Natural killer cell treated with Interleukin-12 subunit alpha and Interleukin-12 subunit beta and Interleukin-15 and Interleukin-18, amount 100 ng/mL, for 72 hours (primary cell): ENCODE measurements at regions not wholly inside any gene's neighbourhood (a gene's known extent, or its start where the extent isn't known, plus 50 kb on each side); places are given as distances from the start of the nearest gene placed in this dataset.
"Not testable (repeated sequence)": the region's sequence is repeated elsewhere in the genome, so short reads cannot be mapped to it uniquely, and the experiment has no call there.

Experiments
- ATAC-seq, 2 donors: fragments of 150-1000 bp; cut with Tn5 transposase in 1 of 2; sonication (Bioruptor Pico), chemical (Tn5 transposase) in 1 of 2; 2 replicates each; pipeline ENCODE4 v1.10.0; 2021
- DNase-seq: peaks from one replicate; pipeline ENCODE4 v3.0.0; 2022; ENCODE audit warnings: low spot score
- H3K27ac Mint-ChIP-seq, 2 donors: 1 replicate in 1 of 2; 2 replicates in 1 of 2; pipeline ENCODE4 v1.8.0; 2022; ENCODE audit warnings: mixed read lengths in 2 of 2, mild to moderate bottlenecking in 1 of 2, moderate library complexity in 1 of 2
- H3K27me3 Mint-ChIP-seq, 2 donors: 1 replicate in 1 of 2; 2 replicates in 1 of 2; pipeline ENCODE4 v1.8.0; 2022; ENCODE audit warnings: mixed read lengths in 2 of 2
- H3K36me3 Mint-ChIP-seq: one replicate; pipeline ENCODE4 v1.8.0; 2022; ENCODE audit warnings: mixed read lengths
- H3K4me1 Mint-ChIP-seq, 2 donors: 1 replicate in 1 of 2; 2 replicates in 1 of 2; pipeline ENCODE4 v1.8.0; 2022; ENCODE audit warnings: low read depth in 2 of 2, mixed read lengths in 2 of 2, mild to moderate bottlenecking in 1 of 2
- H3K4me3 Mint-ChIP-seq: one replicate; pipeline ENCODE4 v1.8.0; 2022; ENCODE audit warnings: mixed read lengths
- H3K9me3 Mint-ChIP-seq: 2 replicates; pipeline ENCODE4 v1.8.0; 2022; ENCODE audit warnings: mixed read lengths

- Mint-ChIP-seq H3K27ac (no peak overlapping the region), H3K4me3 (no peak overlapping the region), H3K36me3 (peaks cover 8% of the 10 kb centered on the region), H3K4me1 (no peaks in the 10 kb centered on the region), H3K9me3 (peaks cover 6% of the 10 kb centered on the region), H3K27me3 (peaks cover 0 to 15% of the 10 kb centered on the region in 2 donors)
- no peak for ATAC-seq
- DNase-seq: no peak
These were observed 289.6 kb upstream of the PROX1 start for GRCh38 chr1:213698092-213698702.

- ATAC-seq (no peak), DNase-seq (no peak)
- Mint-ChIP-seq H3K4me3 (no peak overlapping the region), H3K27ac (no peak overlapping the region), H3K36me3 (peaks cover 8% of the 10 kb centered on the region), H3K4me1 (no peaks in the 10 kb centered on the region), H3K27me3 (peaks cover 0 to 16% of the 10 kb centered on the region in 2 donors), H3K9me3 (peaks cover 6% of the 10 kb centered on the region)
These were observed 285.1 kb upstream of the PROX1 start for GRCh38 chr1:213702703-213703102.

DNA sequence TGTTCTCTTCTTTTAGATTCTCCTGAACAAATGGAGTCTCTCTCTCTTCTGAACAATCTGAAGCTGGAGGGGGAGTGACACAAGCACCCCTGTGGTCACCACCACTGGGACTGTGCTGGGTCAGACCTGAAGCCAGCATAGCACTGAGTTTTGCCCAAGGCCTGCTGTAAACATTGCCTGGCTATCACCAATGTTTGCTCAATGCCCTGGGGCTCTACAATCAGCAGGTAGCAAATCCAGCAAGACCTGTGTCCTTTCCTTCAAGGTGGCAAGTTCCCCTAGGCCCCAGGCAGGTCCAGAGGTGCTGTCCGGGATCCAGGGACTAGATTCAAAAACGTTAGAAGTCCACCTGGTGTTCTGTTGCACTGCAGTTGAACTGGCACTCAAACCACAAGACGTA lies 282.8 kb upstream of the PROX1 start:
- no peak for ATAC-seq
- Mint-ChIP-seq H3K36me3 (peaks cover 11% of the 10 kb centered on the region), H3K27me3 (peaks cover 0 to 16% of the 10 kb centered on the region in 2 donors), H3K27ac (no peak overlapping the region), H3K9me3 (peaks cover 14% of the 10 kb centered on the region), H3K4me3 (no peak overlapping the region), H3K4me1 (no peaks in the 10 kb centered on the region)
- DNase-seq: no peak

DNA sequence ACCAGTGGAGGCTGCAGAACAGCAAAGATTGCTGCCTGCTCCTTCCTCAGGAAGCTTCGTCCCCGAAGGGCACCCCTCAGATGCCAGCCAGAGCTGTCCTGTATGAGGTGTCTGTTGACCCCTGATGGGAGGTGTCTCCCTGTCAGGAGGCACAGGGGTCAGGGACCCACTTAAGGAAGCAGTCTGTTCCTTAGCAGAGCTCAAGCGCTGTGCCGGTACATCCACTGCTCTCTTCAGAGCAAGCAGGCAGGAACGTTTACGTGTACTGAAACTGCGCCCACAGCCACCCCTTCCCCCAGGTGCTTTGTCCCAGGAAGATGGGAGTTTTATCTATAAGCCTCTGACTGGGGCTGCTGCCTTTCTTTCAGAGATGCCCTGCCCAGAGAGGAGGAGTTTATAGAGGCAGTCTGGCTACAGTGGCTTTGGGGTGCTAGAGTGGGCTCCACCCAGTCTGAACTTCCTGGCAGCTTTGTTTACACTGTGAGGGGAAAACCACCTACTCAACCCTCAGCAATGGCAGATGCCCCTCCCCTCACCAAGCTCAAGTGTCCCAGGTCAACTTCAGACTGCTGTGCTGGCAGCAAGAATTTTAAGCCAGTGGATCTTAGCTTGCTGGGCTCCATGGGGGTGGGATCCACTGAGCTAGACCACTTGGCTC lies 275.8 kb upstream of the PROX1 start:
- peaks cover 16% of the 10 kb centered on the region for H3K9me3 Mint-ChIP-seq
- not testable (repeated sequence) for ATAC-seq, DNase-seq, H3K27ac Mint-ChIP-seq, H3K36me3 Mint-ChIP-seq, H3K4me3 Mint-ChIP-seq, H3K4me1 Mint-ChIP-seq
- peaks cover 0 to 16% of the 10 kb centered on the region in 2 donors for H3K27me3 Mint-ChIP-seq

GRCh38 chr1:213714645-213715044 lies 273.1 kb upstream of the PROX1 start:
- H3K27me3 Mint-ChIP-seq: peaks cover 0 to 16% of the 10 kb centered on the region in 2 donors
- peaks cover 9% of the 10 kb centered on the region for H3K9me3 Mint-ChIP-seq
- no peaks in the 10 kb centered on the region for H3K4me1 Mint-ChIP-seq
- H3K27ac Mint-ChIP-seq: no peak overlapping the region
- no peak for DNase-seq
- H3K36me3 Mint-ChIP-seq: peaks cover 7% of the 10 kb centered on the region
- ATAC-seq: no peak
- H3K4me3 Mint-ChIP-seq: no peak overlapping the region

DNA sequence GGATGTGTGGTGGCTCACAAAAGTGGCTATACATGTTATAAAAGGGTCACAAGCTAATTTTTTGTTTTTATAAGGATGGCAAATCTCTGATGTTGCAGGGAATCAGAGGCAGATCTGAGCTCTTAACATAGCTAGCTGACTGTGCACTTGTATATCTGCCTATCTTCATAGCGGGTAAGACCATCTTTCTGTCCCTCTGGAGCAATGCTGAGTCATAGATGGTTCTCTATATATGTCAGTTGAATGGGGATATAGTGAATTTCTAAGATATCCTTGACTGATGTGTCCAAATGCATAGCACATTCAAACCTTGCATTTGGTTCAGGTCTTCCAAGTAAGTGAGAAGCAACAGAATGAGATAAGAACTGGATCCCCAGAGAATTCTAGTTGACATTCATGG lies 272.6 kb upstream of the PROX1 start:
- DNase-seq (no peak), ATAC-seq (no peak)
- Mint-ChIP-seq H3K9me3 (peaks cover 10% of the 10 kb centered on the region), H3K4me1 (no peaks in the 10 kb centered on the region), H3K36me3 (peaks cover 6% of the 10 kb centered on the region), H3K4me3 (no peak overlapping the region), H3K27ac (no peak overlapping the region), H3K27me3 (peaks cover 0 to 16% of the 10 kb centered on the region in 2 donors)

DNA sequence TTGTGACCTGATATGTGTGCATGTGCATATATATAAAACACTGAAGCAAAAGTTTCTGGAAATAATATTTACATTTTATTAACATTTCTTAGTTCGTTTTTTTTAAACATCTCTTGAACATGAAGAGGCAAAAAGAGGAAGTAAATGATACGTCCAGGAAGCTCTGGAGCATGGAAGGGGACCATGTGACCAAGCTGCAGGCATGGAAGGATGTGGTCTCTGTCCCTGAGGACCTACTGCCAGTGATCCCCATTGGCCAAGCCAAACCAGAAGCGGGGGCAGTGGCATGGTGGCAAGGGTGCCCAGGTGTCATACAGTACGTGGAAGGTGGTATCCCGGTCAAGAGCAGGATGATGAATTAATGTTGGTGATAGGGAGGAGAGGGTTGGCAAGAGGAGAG lies 268.3 kb upstream of the PROX1 start:
- Mint-ChIP-seq H3K27me3 (peaks cover 0 to 7% of the 10 kb centered on the region in 2 donors), H3K27ac (no peak overlapping the region), H3K9me3 (peaks cover 8% of the 10 kb centered on the region), H3K4me1 (no peaks in the 10 kb centered on the region), H3K4me3 (no peak overlapping the region), H3K36me3 (no peaks in the 10 kb centered on the region)
- DNase-seq (no peak), ATAC-seq (no peak)

DNA sequence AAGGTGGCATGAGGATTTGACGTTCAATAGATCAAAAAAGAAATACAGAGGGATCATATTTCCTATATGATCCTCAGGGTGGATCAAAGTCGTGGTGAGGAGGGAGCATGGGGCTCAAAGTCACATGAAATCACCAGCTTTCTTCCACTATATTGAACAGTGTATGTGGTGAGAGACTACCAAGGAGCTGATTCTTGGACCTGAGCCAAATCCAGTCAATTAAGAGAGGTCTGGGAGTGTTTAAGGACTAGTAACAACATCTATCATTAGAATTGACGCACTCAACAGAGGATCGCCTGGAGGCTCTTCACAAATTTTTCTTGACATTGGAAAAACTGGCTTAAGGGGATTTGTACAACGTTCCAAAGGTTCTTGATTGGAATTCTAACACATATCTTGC lies 267.7 kb upstream of the PROX1 start:
- Mint-ChIP-seq H3K4me1 (no peaks in the 10 kb centered on the region), H3K9me3 (peaks cover 8% of the 10 kb centered on the region), H3K36me3 (no peaks in the 10 kb centered on the region), H3K27me3 (peaks cover 0 to 2% of the 10 kb centered on the region in 2 donors), H3K27ac (no peak overlapping the region), H3K4me3 (no peak overlapping the region)
- DNase-seq (no peak), ATAC-seq (no peak)

- ATAC-seq (no peak), DNase-seq (no peak)
- peaks cover 0 to 8% of the 10 kb centered on the region in 2 donors for H3K27me3 Mint-ChIP-seq
- no peaks in the 10 kb centered on the region for H3K36me3 Mint-ChIP-seq
- H3K4me1 Mint-ChIP-seq: no peaks in the 10 kb centered on the region
- no peak overlapping the region for H3K4me3 Mint-ChIP-seq
- no peak overlapping the region for H3K27ac Mint-ChIP-seq
- peaks cover 11% of the 10 kb centered on the region for H3K9me3 Mint-ChIP-seq
These were observed 264.6 kb upstream of the PROX1 start for GRCh38 chr1:213723187-213723586.

- no peak for DNase-seq
- ATAC-seq: no peak
- Mint-ChIP-seq H3K4me3 (no peak overlapping the region), H3K36me3 (no peaks in the 10 kb centered on the region), H3K4me1 (no peaks in the 10 kb centered on the region), H3K9me3 (peaks cover 10% of the 10 kb centered on the region), H3K27ac (no peak overlapping the region), H3K27me3 (peaks cover 0 to 8% of the 10 kb centered on the region in 2 donors)
These were observed 262.9 kb upstream of the PROX1 start for GRCh38 chr1:213724640-213725536.

- Mint-ChIP-seq H3K9me3 (peaks cover 7% of the 10 kb centered on the region), H3K4me3 (no peak overlapping the region), H3K27ac (no peak overlapping the region), H3K4me1 (no peaks in the 10 kb centered on the region), H3K36me3 (no peaks in the 10 kb centered on the region), H3K27me3 (peaks cover 0 to 8% of the 10 kb centered on the region in 2 donors)
- DNase-seq (no peak), ATAC-seq (no peak)
These were observed 259.8 kb upstream of the PROX1 start for GRCh38 chr1:213727853-213728592.

- no peak for DNase-seq
- no peak overlapping the region for H3K27ac Mint-ChIP-seq
- H3K27me3 Mint-ChIP-seq: peaks cover 0 to 8% of the 10 kb centered on the region in 2 donors
- H3K4me3 Mint-ChIP-seq: no peak overlapping the region
- H3K36me3 Mint-ChIP-seq: no peaks in the 10 kb centered on the region
- ATAC-seq: no peak
- H3K9me3 Mint-ChIP-seq: peaks cover 7% of the 10 kb centered on the region
- no peaks in the 10 kb centered on the region for H3K4me1 Mint-ChIP-seq
These were observed 258.9 kb upstream of the PROX1 start for GRCh38 chr1:213728593-213729536.

DNA sequence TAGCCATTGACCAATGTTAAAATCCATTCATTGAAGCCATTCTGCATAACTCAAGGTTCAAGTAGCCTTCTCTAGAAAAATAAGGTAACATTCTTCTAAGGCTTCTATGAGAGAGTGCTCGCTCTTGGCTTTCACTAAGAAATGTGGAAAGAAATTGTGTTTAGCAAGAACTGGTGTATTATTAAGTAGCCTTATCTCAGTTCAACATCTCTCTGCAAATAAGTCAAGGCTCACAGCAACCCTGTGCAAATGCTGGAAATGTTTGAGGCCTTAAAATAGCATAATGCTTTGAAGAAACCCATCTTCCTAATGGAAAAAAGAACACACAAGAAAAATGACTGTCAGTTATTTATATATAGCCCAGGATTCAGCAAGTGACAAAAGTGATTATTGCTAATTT lies 254.1 kb upstream of the PROX1 start:
- no peak overlapping the region for H3K27ac Mint-ChIP-seq
- H3K4me1 Mint-ChIP-seq: no peaks in the 10 kb centered on the region
- ATAC-seq (no peak), DNase-seq (no peak)
- H3K4me3 Mint-ChIP-seq: no peak overlapping the region
- H3K27me3 Mint-ChIP-seq: peaks cover 0 to 6% of the 10 kb centered on the region in 2 donors
- H3K36me3 Mint-ChIP-seq: no peaks in the 10 kb centered on the region
- peaks cover 9% of the 10 kb centered on the region for H3K9me3 Mint-ChIP-seq
